Neural progenitor cell (in vitro differentiated cells): ENCODE measurements at regions not wholly inside any gene's neighbourhood (a gene's known extent, or its start where the extent isn't known, plus 50 kb on each side); places are given as distances from the start of the nearest gene placed in this dataset.

Experiments used
- DNase-seq: peaks from one replicate; pipeline ENCODE4 v3.0.0-alpha.2; 2016; ENCODE audit warnings: low spot score
- H2AFZ ChIP-seq: fragments of 200-600 bp; sonication (generic); replicated peaks from 2 replicates; pipeline ENCODE4 v1.6.1; 2016; ENCODE audit warnings: antibody characterized with exemption
- H3F3A ChIP-seq: fragments of 200-600 bp; sonication (generic); 2 replicates; pipeline ENCODE4 v1.6.1; 2016; ENCODE audit warnings: antibody characterized with exemption, low read depth
- H3K27ac ChIP-seq: fragments of 200-600 bp; sonication (generic); 2 replicates; pipeline ENCODE4 v1.5.1; 2016; ENCODE audit warnings: mild to moderate bottlenecking
- H3K27me3 ChIP-seq: fragments of 200-600 bp; sonication (generic); 2 replicates; pipeline ENCODE4 v1.6.1; 2016; ENCODE audit warnings: mild to moderate bottlenecking, moderate library complexity
- H3K36me3 ChIP-seq: fragments of 200-600 bp; sonication (generic); 2 replicates; pipeline ENCODE4 v1.5.1; 2016
- H3K4me1 ChIP-seq: fragments of 200-600 bp; sonication (generic); 2 replicates; pipeline ENCODE4 v1.6.1; 2016; ENCODE audit warnings: mixed run types
- H3K4me2 ChIP-seq: fragments of 200-600 bp; sonication (generic); 2 replicates; pipeline ENCODE4 v1.6.1; 2016
- H3K4me3 ChIP-seq: fragments of 200-600 bp; sonication (generic); 2 replicates; pipeline ENCODE4 v1.5.1; 2016
- H3K79me2 ChIP-seq: fragments of 200-600 bp; sonication (generic); 2 replicates; pipeline ENCODE4 v1.6.1; 2016; ENCODE audit warnings: low read depth
- H3K9ac ChIP-seq: fragments of 200-600 bp; sonication (generic); 2 replicates; pipeline ENCODE4 v1.6.1; 2016
- H3K9me3 ChIP-seq: fragments of 200-600 bp; sonication (generic); 2 replicates; pipeline ENCODE4 v1.5.1; 2016; ENCODE audit warnings: low read depth
- H4K20me1 ChIP-seq: fragments of 200-600 bp; sonication (generic); 2 replicates; pipeline ENCODE4 v1.6.1; 2016; ENCODE audit warnings: low read depth
- H3K27ac Mint-ChIP-seq: 3 replicates; pipeline ENCODE4 v1.8.0; 2021; ENCODE audit warnings: mixed read lengths
- H3K27me3 Mint-ChIP-seq: 2 replicates; pipeline ENCODE4 v1.8.0; 2022; ENCODE audit warnings: low read depth, mild to moderate bottlenecking, inconsistent platforms, moderate library complexity, mixed read lengths; ENCODE audit not compliant: insufficient read depth
- H3K36me3 Mint-ChIP-seq: 3 replicates; pipeline ENCODE4 v1.8.0; 2021; ENCODE audit warnings: mixed read lengths
- H3K4me1 Mint-ChIP-seq: 3 replicates; pipeline ENCODE4 v1.8.0; 2021; ENCODE audit warnings: mixed read lengths
- H3K4me3 Mint-ChIP-seq: 3 replicates; pipeline ENCODE4 v1.8.0; 2021; ENCODE audit warnings: mild to moderate bottlenecking, moderate library complexity, mixed read lengths
- H3K9me3 Mint-ChIP-seq: 3 replicates; pipeline ENCODE4 v1.8.0; 2020; ENCODE audit warnings: mixed read lengths
- EZH2 ChIP-seq: fragments of 200-600 bp; sonication (generic); IDR thresholded peaks from 2 replicates; pipeline ENCODE4 v1.6.1; 2017; ENCODE audit warnings: antibody characterized with exemption, mild to moderate bottlenecking, moderate library complexity
- EZH2phosphoT487 ChIP-seq: fragments of 200-600 bp; sonication (generic); IDR thresholded peaks from 2 replicates; pipeline ENCODE4 v1.6.1; 2017; ENCODE audit warnings: antibody characterized with exemption
- TF ChIP-seq, protein P1 (sequence below): fragments of 200-600 bp; sonication (generic); IDR thresholded peaks from 2 replicates; pipeline ENCODE4 v1.5.1; 2017; ENCODE audit warnings: antibody characterized with exemption, mild to moderate bottlenecking

DNA sequence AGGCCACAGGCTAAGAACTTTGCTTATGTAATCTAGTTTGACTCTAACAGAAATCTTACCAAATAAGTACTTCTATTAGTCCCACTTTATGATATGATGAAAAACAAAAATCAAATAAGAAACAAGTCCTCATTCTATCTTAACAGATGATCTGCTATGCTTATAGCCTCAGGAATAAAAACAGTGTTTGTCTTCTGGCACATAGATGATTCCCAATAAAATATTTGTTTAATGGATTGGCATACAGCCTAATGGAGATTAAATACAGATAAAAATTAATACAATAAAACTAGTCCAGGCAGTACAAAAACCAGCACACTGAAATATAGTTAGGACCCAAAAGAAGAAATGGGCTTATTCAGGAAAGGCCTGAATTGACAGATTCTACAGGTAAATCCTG lies 971.4 kb upstream of the WWC1 start:
- Histone ChIP-seq H2AFZ (no peak overlapping the region), H3K79me2 (no peaks in the 10 kb centered on the region), H3K4me1 (peaks cover 5% of the 10 kb centered on the region), H3K9ac (no peak overlapping the region), H3K27me3 (no peaks in the 10 kb centered on the region), H3F3A (no peaks in the 10 kb centered on the region), H3K4me2 (no peak overlapping the region), H4K20me1 (no peaks in the 10 kb centered on the region), H3K4me3 (no peak overlapping the region), H3K36me3 (no peaks in the 10 kb centered on the region), H3K27ac (no peak overlapping the region), H3K9me3 (no peaks in the 10 kb centered on the region)
- no peaks in the 10 kb centered on the region for H3K36me3 Mint-ChIP-seq
- TF ChIP-seq, protein P1, sequence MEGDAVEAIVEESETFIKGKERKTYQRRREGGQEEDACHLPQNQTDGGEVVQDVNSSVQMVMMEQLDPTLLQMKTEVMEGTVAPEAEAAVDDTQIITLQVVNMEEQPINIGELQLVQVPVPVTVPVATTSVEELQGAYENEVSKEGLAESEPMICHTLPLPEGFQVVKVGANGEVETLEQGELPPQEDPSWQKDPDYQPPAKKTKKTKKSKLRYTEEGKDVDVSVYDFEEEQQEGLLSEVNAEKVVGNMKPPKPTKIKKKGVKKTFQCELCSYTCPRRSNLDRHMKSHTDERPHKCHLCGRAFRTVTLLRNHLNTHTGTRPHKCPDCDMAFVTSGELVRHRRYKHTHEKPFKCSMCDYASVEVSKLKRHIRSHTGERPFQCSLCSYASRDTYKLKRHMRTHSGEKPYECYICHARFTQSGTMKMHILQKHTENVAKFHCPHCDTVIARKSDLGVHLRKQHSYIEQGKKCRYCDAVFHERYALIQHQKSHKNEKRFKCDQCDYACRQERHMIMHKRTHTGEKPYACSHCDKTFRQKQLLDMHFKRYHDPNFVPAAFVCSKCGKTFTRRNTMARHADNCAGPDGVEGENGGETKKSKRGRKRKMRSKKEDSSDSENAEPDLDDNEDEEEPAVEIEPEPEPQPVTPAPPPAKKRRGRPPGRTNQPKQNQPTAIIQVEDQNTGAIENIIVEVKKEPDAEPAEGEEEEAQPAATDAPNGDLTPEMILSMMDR: no peak
- no peak for TF ChIP-seq EZH2
- TF ChIP-seq EZH2phosphoT487: no peak
- H3K4me3 Mint-ChIP-seq: no peak overlapping the region
- no peaks in the 10 kb centered on the region for H3K27me3 Mint-ChIP-seq
- peaks cover 3% of the 10 kb centered on the region for H3K4me1 Mint-ChIP-seq
- no peak overlapping the region for H3K27ac Mint-ChIP-seq
- no peaks in the 10 kb centered on the region for H3K9me3 Mint-ChIP-seq
- DNase-seq: no peak

DNA sequence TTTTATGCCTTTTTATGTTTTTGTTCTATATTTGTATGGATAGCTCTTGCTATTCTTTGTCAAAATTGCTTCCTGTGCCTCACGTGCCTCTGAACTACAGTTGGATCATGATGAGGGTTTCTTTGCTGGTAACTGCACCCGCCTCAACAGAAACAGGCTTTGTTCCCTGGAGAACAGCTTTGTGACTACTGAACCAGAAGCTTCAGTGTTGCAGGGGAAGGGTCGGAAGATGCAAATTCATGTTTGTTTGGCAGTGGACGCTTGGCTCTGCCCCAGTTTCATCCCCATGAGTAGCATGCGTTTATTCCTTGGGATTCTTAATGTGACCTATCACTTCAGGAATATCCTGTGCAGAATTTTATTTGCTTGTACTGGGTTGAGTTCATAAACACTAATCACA lies 959.1 kb upstream of the WWC1 start:
- Histone ChIP-seq H3K36me3 (no peaks in the 10 kb centered on the region), H3K4me1 (peaks cover 26% of the 10 kb centered on the region), H3K4me3 (no peak overlapping the region), H3K27ac (no peak overlapping the region), H3K27me3 (no peaks in the 10 kb centered on the region), H4K20me1 (no peaks in the 10 kb centered on the region), H3K79me2 (no peaks in the 10 kb centered on the region), H3K4me2 (no peak overlapping the region), H3F3A (peaks cover 15% of the 10 kb centered on the region), H2AFZ (no peak overlapping the region), H3K9ac (no peak overlapping the region), H3K9me3 (no peaks in the 10 kb centered on the region)
- Mint-ChIP-seq H3K27ac (no peak overlapping the region), H3K4me3 (no peak overlapping the region), H3K27me3 (peaks cover 2% of the 10 kb centered on the region), H3K36me3 (peaks cover 11% of the 10 kb centered on the region), H3K9me3 (peaks cover 9% of the 10 kb centered on the region), H3K4me1 (peaks cover 27% of the 10 kb centered on the region)
- DNase-seq: peak; percentile 55
- TF ChIP-seq EZH2 (no peak), EZH2phosphoT487 (no peak)
- TF ChIP-seq, protein P1: no peak

DNA sequence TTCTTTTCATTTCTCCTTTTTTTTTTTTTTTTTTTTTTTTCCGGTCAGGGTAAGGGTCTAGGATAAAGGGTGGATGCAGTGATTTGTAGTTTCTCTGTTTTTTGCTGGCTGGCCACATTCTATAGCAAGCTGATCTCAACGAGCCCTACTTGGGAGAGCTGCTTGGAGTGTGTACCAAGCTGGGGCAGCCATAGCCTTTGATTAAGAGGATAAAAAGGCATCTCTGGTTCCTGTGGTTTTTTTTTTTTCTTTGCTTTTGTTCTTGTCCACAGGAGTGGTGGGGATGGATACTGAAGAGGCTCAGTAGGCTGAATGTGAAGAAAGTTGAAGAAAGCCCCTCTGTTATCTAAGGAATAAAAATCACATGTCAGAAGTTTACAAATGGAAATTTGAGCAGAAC lies 955.3 kb upstream of the WWC1 start:
- H3K9ac ChIP-seq: no peak overlapping the region
- H3K4me1 ChIP-seq: peaks cover 26% of the 10 kb centered on the region
- H3K9me3 ChIP-seq: no peaks in the 10 kb centered on the region
- no peak overlapping the region for H3K27ac Mint-ChIP-seq
- H3K79me2 ChIP-seq: no peaks in the 10 kb centered on the region
- no peak overlapping the region for H3K4me3 Mint-ChIP-seq
- no peak overlapping the region for H2AFZ ChIP-seq
- peaks cover 10% of the 10 kb centered on the region for H3K9me3 Mint-ChIP-seq
- peak overlapping the region; percentile 49 for H3K27ac ChIP-seq
- H3K27me3 Mint-ChIP-seq: peaks cover 2% of the 10 kb centered on the region
- TF ChIP-seq, protein P1: no peak
- no peaks in the 10 kb centered on the region for H4K20me1 ChIP-seq
- peak; percentile 61 for DNase-seq
- peaks cover 13% of the 10 kb centered on the region for H3K36me3 Mint-ChIP-seq
- H3F3A ChIP-seq: peaks cover 15% of the 10 kb centered on the region
- no peaks in the 10 kb centered on the region for H3K36me3 ChIP-seq
- H3K4me3 ChIP-seq: no peak overlapping the region
- H3K4me2 ChIP-seq: peak overlapping the region; percentile 27
- peaks cover 27% of the 10 kb centered on the region for H3K4me1 Mint-ChIP-seq
- H3K27me3 ChIP-seq: no peaks in the 10 kb centered on the region

DNA sequence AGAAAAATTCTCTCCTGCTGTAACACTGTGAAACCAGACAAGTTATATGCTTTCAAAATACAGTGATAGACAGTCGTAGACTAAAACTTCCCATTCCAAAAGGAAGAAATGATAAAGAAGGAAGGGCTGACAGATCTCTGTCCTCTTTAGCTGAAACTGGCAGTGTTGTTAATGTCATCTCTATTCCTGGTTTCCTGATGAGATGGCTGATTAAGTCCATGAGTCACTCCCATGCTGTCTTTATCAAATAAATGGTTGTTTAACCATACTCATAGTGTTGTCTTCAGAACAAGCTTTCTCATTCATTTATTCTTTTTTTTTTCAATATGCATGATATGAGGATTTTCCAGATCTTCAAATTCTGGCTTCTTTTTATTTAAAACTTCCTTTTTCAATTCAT lies 952.2 kb upstream of the WWC1 start:
- Mint-ChIP-seq H3K4me1 (peaks cover 21% of the 10 kb centered on the region), H3K9me3 (peaks cover 7% of the 10 kb centered on the region), H3K27ac (no peak overlapping the region), H3K4me3 (no peak overlapping the region), H3K27me3 (peaks cover 2% of the 10 kb centered on the region), H3K36me3 (peaks cover 8% of the 10 kb centered on the region)
- H3K79me2 ChIP-seq: no peaks in the 10 kb centered on the region
- no peak overlapping the region for H3K27ac ChIP-seq
- TF ChIP-seq EZH2 (no peak), EZH2phosphoT487 (no peak)
- TF ChIP-seq, protein P1: no peak
- no peaks in the 10 kb centered on the region for H3K27me3 ChIP-seq
- no peak overlapping the region for H3K4me3 ChIP-seq
- H3K4me2 ChIP-seq: no peak overlapping the region
- H3K9ac ChIP-seq: no peak overlapping the region
- H2AFZ ChIP-seq: no peak overlapping the region
- peaks cover 15% of the 10 kb centered on the region for H3F3A ChIP-seq
- H3K36me3 ChIP-seq: no peaks in the 10 kb centered on the region
- no peaks in the 10 kb centered on the region for H4K20me1 ChIP-seq
- no peaks in the 10 kb centered on the region for H3K9me3 ChIP-seq
- H3K4me1 ChIP-seq: peaks cover 20% of the 10 kb centered on the region
- DNase-seq: no peak
